GM20000 (cell line): ENCODE measurements at regions not wholly inside any gene's neighbourhood (a gene's known extent, or its start where the extent isn't known, plus 50 kb on each side); places are given as distances from the start of the nearest gene placed in this dataset.

Source experiments
- DNase-seq: peaks from one replicate; pipeline ENCODE4 v3.0.0; 2012; ENCODE audit warnings: low spot score
- CTCF ChIP-seq: IDR thresholded peaks from 2 replicates; pipeline ENCODE4 v1.5.1; 2012; ENCODE audit warnings: mild to moderate bottlenecking, control low read depth; ENCODE audit errors: extremely low read depth, missing control alignments

DNA sequence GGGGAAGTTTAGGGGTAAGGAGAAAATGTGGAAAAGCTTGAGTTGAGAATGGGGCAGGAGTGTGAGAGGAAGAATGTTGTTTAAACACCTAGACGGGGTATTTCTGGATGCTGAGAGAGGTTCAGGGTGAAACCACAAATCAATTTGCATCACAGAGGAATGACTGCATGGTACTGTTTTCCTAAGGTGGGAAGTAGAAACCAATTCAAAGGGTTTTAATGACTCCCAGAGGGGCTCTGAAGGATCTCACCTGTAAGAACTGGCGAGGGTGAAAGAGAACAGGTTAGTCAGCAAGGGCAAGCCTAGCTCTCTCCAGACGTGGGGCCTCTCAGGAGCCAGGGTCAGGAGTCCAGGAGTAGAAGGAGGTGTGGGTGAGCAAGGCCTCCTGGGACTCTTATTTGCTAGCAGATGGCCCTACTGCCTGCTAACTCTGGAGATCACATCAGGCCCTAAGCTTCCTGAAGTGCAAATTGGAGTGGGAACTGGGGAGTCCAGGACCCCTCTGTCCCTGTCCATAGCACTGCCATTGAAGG lies 133.0 kb upstream of the CELF4 start:
- DNase-seq, result no peak

GRCh38 chr18:37694516-37694915 lies 128.9 kb upstream of the CELF4 start:
- no peak for TF ChIP-seq CTCF
- DNase-seq, result no peak

More for the DNA sequence above, 133.0 kb upstream of the CELF4 start:
- no peak for TF ChIP-seq CTCF

DNA sequence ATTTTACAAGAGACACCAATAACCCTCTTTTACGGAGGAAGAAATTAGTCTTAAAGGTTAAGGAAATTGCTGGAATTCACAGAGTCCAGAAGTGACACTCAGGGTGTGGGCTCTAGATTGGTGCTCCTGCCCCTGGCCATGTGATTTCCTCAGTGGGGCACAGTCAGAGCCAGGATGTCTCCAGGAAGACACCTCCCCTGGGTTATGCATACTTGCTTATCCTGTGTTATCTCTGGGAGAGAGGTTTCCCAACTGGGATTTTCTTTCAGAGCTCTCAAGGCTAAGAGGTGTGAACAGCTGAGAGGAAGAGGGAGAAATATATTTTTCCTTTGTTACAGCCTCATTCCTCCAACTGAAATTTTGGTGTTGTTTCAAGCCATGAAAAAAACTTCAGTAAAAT lies 125.6 kb upstream of the CELF4 start:
- TF ChIP-seq CTCF, result no peak
- DNase-seq, result no peak

GRCh38 chr18:37689841-37690240 lies 124.2 kb upstream of the CELF4 start:
- TF ChIP-seq CTCF, result no peak

DNA sequence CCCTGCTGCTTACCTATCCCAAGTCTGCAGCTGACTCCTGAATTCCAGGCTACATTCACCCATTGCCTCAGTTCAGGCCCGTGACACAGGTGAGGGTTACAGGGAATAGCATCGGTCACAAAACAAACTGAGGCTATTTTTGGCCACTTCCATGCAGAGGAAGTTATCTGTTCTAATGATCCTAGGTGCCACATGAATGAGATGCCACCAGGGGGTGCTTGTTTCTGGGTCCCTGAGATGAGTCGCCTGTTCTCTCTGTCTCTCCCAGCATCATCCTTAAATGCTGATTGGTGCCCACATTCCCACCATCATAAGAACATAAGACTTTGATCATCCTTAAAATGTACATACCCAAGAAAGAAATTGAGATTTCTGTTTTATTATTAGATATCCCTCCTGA lies 119.0 kb upstream of the CELF4 start:
- DNase-seq, result no peak
- TF ChIP-seq CTCF, result no peak

More at GRCh38 chr18:37689841-37690240, 124.2 kb upstream of the CELF4 start:
- no peak for DNase-seq

DNA sequence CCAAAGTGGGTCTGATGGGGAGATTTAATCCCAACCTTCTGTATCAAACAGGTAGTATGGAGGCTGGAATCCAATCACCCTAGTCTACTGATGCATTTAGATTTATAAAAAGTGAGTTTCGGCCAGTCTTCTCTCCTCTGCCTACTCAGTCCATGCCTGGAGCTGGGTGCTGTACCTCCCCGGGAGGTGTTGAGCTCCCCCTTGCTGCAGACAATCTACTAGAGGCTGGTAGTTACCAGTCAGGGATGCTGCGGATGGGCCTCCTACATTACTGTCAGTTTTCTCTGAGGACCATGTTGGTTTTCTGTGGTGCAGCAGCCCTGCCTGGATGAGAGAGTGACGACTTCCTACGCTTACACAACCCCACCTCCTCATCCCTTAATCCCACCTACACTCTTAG lies 118.6 kb upstream of the CELF4 start:
- no peak for TF ChIP-seq CTCF
- DNase-seq, result no peak

DNA sequence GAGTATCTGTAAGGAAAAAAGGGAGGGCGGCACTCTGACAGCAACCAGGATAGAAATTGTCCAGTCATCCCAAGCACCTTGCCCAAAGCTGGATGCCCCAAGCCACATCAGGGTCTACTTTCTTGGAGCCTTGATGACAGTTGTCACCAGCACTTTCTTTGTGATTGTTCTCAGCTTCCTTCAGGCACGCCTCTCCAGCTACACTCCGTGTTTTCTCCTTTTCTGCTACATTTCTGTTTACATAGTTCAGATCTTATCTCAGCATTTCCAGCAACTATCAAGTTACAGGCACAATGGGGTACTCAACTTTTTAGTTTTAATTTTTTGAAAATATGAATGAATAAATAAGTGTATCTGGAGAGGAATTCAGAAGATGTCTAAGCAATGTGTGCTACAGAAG lies 115.3 kb upstream of the CELF4 start:
- DNase-seq, result no peak
- TF ChIP-seq CTCF, result no peak
